MM.1S (cell line): ENCODE measurements at regions not wholly inside any gene's neighbourhood (a gene's known extent, or its start where the extent isn't known, plus 50 kb on each side); places are given as distances from the start of the nearest gene placed in this dataset.

Source experiments
- DNase-seq: peaks from one replicate; pipeline ENCODE4 v3.0.0-alpha.2; 2015
- H2AFZ ChIP-seq: fragments of 300-600 bp; sonication (generic); 2 replicates; pipeline ENCODE4 v1.6.0; 2016; ENCODE audit warnings: antibody characterized with exemption, low read length
- H3F3A ChIP-seq: fragments of 300-600 bp; sonication (generic); 2 replicates; pipeline ENCODE4 v1.6.1; 2016; ENCODE audit warnings: mild to moderate bottlenecking, antibody characterized with exemption, low read length, moderate library complexity, mixed read lengths; ENCODE audit not compliant: insufficient read depth
- H3K27ac ChIP-seq: fragments of 300-600 bp; sonication (generic); 2 replicates; pipeline ENCODE4 v1.5.1; 2016; ENCODE audit warnings: mild to moderate bottlenecking, low read length
- H3K27me3 ChIP-seq: fragments of 300-600 bp; sonication (generic); replicated peaks from 2 replicates; pipeline ENCODE4 v1.6.0; 2016; ENCODE audit warnings: low read length; ENCODE audit not compliant: insufficient read depth
- H3K36me3 ChIP-seq: fragments of 300-600 bp; sonication (generic); replicated peaks from 2 replicates; pipeline ENCODE4 v1.6.1; 2016; ENCODE audit warnings: mild to moderate bottlenecking, low read length, mixed read lengths; ENCODE audit not compliant: insufficient read depth
- H3K4me1 ChIP-seq: fragments of 300-600 bp; sonication (generic); 2 replicates; pipeline ENCODE4 v1.6.1; 2016; ENCODE audit warnings: low read length, mixed read lengths
- H3K4me2 ChIP-seq: fragments of 300-600 bp; sonication (generic); 2 replicates; pipeline ENCODE4 v1.6.0; 2016; ENCODE audit warnings: low read depth, low read length
- H3K4me3 ChIP-seq: fragments of 300-600 bp; sonication (generic); 2 replicates; pipeline ENCODE4 v1.5.1; 2016; ENCODE audit warnings: low read length, mixed read lengths
- H3K79me2 ChIP-seq: fragments of 300-600 bp; sonication (generic); 2 replicates; pipeline ENCODE4 v1.6.1; 2016; ENCODE audit warnings: mixed run types, low read length, mixed read lengths
- H3K9ac ChIP-seq: fragments of 300-600 bp; sonication (generic); 2 replicates; pipeline ENCODE4 v1.6.1; 2016; ENCODE audit warnings: low read length, mixed read lengths
- H3K9me2 ChIP-seq: fragments of 300-600 bp; sonication (generic); replicated peaks from 2 replicates; pipeline ENCODE4 v1.6.1; 2016; ENCODE audit warnings: mild to moderate bottlenecking, low read length, mixed read lengths; ENCODE audit not compliant: insufficient read depth
- H3K9me3 ChIP-seq: fragments of 300-600 bp; sonication (generic); replicated peaks from 2 replicates; pipeline ENCODE4 v1.6.1; 2016; ENCODE audit warnings: mild to moderate bottlenecking, low read length, mixed read lengths; ENCODE audit not compliant: insufficient read depth
- H4K20me1 ChIP-seq: fragments of 300-600 bp; sonication (generic); 2 replicates; pipeline ENCODE4 v1.6.1; 2016; ENCODE audit warnings: mild to moderate bottlenecking, low read length, moderate library complexity, mixed read lengths; ENCODE audit not compliant: insufficient read depth
- EZH2 ChIP-seq: fragments of 300-600 bp; sonication (generic); optimal IDR thresholded peaks from 2 replicates; pipeline ENCODE3; 2017; ENCODE audit warnings: low read depth, mild to moderate bottlenecking, antibody characterized with exemption, low read length, mixed read lengths
- EZH2phosphoT487 ChIP-seq: fragments of 300-600 bp; sonication (generic); IDR thresholded peaks from 2 replicates; pipeline ENCODE4 v1.6.1; 2018; ENCODE audit warnings: antibody characterized with exemption, low read length
- TF ChIP-seq, protein P1 (sequence below): fragments of 300-600 bp; sonication (generic); IDR thresholded peaks from 2 replicates; pipeline ENCODE4 v1.5.1; 2016; ENCODE audit warnings: antibody characterized with exemption, low read length, mixed read lengths

DNA sequence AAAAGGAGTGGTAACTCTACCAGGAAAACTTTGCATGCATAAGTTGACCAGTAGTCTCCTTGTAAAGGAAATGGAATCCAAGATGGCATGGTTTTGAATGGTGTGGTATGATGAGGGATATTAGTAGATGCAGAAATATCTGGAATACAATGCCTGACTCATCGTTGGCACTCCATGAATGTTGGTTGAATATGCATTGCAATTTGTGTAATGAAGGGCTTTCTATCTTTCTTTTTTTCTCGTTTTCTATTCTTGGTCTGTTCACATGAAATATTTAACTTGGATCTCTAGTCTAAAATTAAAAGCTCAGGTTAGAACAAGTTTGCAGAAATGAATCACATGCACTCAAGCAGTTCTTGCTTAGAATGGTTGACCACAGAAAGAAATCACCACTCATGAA is 195.3 kb upstream of the ADRA1D start:
- Histone ChIP-seq H3K27ac (no peak overlapping the region), H4K20me1 (no peaks in the 10 kb centered on the region), H3K9me3 (no peaks in the 10 kb centered on the region), H3K36me3 (no peaks in the 10 kb centered on the region), H2AFZ (no peak overlapping the region), H3K4me1 (no peaks in the 10 kb centered on the region), H3K9me2 (no peaks in the 10 kb centered on the region), H3K4me3 (no peak overlapping the region), H3K4me2 (no peak overlapping the region), H3K27me3 (no peaks in the 10 kb centered on the region), H3F3A (no peaks in the 10 kb centered on the region), H3K79me2 (no peaks in the 10 kb centered on the region), H3K9ac (no peak overlapping the region)
- no peak for DNase-seq
- no peak for TF ChIP-seq EZH2phosphoT487
- TF ChIP-seq, protein P1, sequence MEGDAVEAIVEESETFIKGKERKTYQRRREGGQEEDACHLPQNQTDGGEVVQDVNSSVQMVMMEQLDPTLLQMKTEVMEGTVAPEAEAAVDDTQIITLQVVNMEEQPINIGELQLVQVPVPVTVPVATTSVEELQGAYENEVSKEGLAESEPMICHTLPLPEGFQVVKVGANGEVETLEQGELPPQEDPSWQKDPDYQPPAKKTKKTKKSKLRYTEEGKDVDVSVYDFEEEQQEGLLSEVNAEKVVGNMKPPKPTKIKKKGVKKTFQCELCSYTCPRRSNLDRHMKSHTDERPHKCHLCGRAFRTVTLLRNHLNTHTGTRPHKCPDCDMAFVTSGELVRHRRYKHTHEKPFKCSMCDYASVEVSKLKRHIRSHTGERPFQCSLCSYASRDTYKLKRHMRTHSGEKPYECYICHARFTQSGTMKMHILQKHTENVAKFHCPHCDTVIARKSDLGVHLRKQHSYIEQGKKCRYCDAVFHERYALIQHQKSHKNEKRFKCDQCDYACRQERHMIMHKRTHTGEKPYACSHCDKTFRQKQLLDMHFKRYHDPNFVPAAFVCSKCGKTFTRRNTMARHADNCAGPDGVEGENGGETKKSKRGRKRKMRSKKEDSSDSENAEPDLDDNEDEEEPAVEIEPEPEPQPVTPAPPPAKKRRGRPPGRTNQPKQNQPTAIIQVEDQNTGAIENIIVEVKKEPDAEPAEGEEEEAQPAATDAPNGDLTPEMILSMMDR = no peak
- TF ChIP-seq EZH2 = no peak

DNA sequence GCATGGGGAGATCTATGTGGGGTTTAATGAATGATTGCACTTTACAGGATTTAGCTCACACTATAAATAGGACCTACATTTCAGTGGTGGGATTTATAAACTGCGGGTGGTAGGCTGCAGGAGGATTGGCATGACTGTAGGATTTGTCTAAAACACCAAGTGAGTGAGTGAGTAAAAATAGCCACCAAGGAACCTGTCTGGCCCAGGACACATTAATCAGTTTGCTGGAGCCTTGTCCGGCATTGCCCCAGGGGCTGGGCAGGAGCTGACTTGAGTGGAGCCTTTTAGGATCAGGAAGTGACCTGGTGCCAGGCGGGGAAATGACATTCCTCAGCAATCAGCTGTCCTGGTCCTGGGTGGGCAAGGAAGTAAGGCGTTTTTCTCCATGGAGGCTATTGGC is 193.9 kb upstream of the ADRA1D start:
- no peaks in the 10 kb centered on the region for H3K9me3 ChIP-seq
- H3K9ac ChIP-seq = no peak overlapping the region
- H3K4me2 ChIP-seq = no peak overlapping the region
- H3K36me3 ChIP-seq = no peaks in the 10 kb centered on the region
- DNase-seq = no peak
- TF ChIP-seq EZH2 (no peak), EZH2phosphoT487 (no peak)
- TF ChIP-seq, protein P1 = no peak
- no peaks in the 10 kb centered on the region for H3K9me2 ChIP-seq
- H3K27me3 ChIP-seq = no peaks in the 10 kb centered on the region
- H3K4me3 ChIP-seq = no peak overlapping the region
- no peak overlapping the region for H3K27ac ChIP-seq
- no peaks in the 10 kb centered on the region for H3K4me1 ChIP-seq
- no peaks in the 10 kb centered on the region for H3K79me2 ChIP-seq
- no peaks in the 10 kb centered on the region for H4K20me1 ChIP-seq
- H2AFZ ChIP-seq = no peak overlapping the region
- H3F3A ChIP-seq = no peaks in the 10 kb centered on the region

DNA sequence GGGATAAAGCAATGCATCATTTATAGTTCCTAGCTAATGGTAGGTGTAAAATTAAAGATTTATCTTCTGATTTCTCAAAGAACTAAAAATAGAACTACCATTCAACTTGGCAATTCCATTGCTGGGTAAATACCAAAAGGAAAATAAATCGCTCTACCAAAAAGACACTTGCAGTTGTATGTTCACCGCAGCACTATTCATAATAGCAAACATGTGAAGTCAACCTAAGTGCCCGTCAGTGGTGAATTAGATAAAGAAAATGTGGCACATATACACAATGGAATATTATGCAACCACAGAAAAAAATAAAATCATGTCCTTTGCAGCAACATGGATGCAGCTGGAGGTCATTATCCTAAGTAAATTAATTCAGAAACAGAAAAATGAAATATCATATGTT is 192.8 kb upstream of the ADRA1D start:
- no peaks in the 10 kb centered on the region for H3K27me3 ChIP-seq
- H3F3A ChIP-seq = no peaks in the 10 kb centered on the region
- no peaks in the 10 kb centered on the region for H3K9me3 ChIP-seq
- H3K4me1 ChIP-seq = no peaks in the 10 kb centered on the region
- H4K20me1 ChIP-seq = no peaks in the 10 kb centered on the region
- no peak for DNase-seq
- H3K79me2 ChIP-seq = no peaks in the 10 kb centered on the region
- no peak overlapping the region for H3K4me2 ChIP-seq
- no peak overlapping the region for H3K27ac ChIP-seq
- H3K9ac ChIP-seq = no peak overlapping the region
- no peaks in the 10 kb centered on the region for H3K36me3 ChIP-seq
- H2AFZ ChIP-seq = no peak overlapping the region
- TF ChIP-seq EZH2 (no peak), EZH2phosphoT487 (no peak)
- TF ChIP-seq, protein P1 = no peak
- no peak overlapping the region for H3K4me3 ChIP-seq
- H3K9me2 ChIP-seq = no peaks in the 10 kb centered on the region

DNA sequence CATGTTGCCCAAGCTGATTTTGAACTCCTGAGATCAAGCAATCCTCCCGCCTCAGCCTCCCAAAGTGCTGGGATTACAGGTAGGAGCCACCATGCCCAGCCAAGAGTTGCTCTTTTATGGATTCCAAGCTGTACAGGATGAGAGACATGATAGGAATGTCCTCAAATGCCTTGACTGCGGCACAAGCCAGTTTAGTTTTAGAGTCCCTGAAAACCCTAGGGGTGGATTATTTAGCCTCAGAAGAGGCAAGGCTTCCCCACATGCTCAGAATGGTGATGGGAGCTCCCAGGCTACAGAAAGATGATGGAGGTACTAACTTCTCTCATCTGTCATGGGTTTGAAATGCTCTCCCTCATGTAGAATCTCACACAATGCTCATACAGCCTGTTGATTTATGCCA is 192.1 kb upstream of the ADRA1D start:
- Histone ChIP-seq H3K27me3 (no peaks in the 10 kb centered on the region), H3K9me2 (no peaks in the 10 kb centered on the region), H3K27ac (no peak overlapping the region), H3K9me3 (no peaks in the 10 kb centered on the region), H3K4me2 (no peak overlapping the region), H3K36me3 (no peaks in the 10 kb centered on the region), H3K4me1 (no peaks in the 10 kb centered on the region), H2AFZ (no peak overlapping the region), H3K79me2 (no peaks in the 10 kb centered on the region), H3K9ac (no peak overlapping the region), H3K4me3 (no peak overlapping the region), H4K20me1 (no peaks in the 10 kb centered on the region), H3F3A (no peaks in the 10 kb centered on the region)
- TF ChIP-seq EZH2phosphoT487 = no peak
- TF ChIP-seq, protein P1 = no peak
- TF ChIP-seq EZH2 = no peak
- DNase-seq = no peak
